AG04450 (cell line): ENCODE measurements at regions not wholly inside any gene's neighbourhood (a gene's known extent, or its start where the extent isn't known, plus 50 kb on each side); places are given as distances from the start of the nearest gene placed in this dataset.

ENCODE experiments used
- CTCF ChIA-PET: fragments of 300-600, 350-600 bp; formaldehyde crosslinking; extraction: SDS; loops from one replicate; lab custom pipeline; 2022; ENCODE audit warnings: antibody characterized with exemption, inconsistent platforms; lab: Charles Lee
- POLR2A ChIA-PET: fragments of 350-600 bp; formaldehyde crosslinking; extraction: SDS; loops from one replicate; lab custom pipeline; 2021; ENCODE audit warnings: antibody characterized with exemption, inconsistent platforms; lab: Yijun Ruan, JAX
- DNase-seq: peaks from one replicate; pipeline ENCODE4 v3.0.0-alpha.2; 2011; ENCODE audit warnings: low read depth, low spot score
- H3K27ac ChIP-seq: one replicate; pipeline ENCODE4 v1.5.1; 2012; ENCODE audit warnings: low read depth, low read length, control low read depth
- H3K27me3 ChIP-seq: one replicate; pipeline ENCODE4 v1.6.0; 2012; ENCODE audit warnings: low read length; ENCODE audit not compliant: control insufficient read depth, insufficient read depth
- H3K4me3 ChIP-seq: 2 replicates; pipeline ENCODE4 v1.5.1; 2011; ENCODE audit warnings: mild to moderate bottlenecking, low read depth, low read length, control low read depth
- H3K9me3 ChIP-seq: 2 replicates; pipeline ENCODE4 v1.5.1; 2012; ENCODE audit warnings: low read length; ENCODE audit not compliant: control insufficient read depth, insufficient read depth
- TF ChIP-seq, protein P1 (sequence below): IDR thresholded peaks from 2 replicates; pipeline ENCODE4 v1.5.1; 2011; ENCODE audit warnings: low read depth, low read length, control low read depth, inconsistent platforms

DNA sequence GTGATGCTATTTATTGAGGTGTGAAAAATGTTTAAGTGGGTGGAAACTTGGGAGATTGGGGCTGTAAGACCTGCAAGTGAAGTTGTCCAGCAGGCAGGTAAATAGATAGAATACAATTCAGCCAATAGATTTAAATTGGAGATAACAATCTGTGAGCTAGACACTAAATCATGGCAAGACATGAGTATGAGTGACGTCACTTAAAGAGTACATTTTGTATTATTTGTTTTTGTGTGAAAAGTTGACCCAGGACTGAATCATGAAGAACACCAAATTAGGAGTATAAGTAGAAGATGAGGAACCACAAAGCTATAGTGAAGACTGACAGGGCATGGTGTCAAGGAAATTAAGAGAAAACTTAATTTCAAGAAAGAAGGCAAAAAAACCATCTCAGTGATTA is 249.1 kb upstream of the SEMA3C start:
- POLR2A ChIA-PET: no interaction called here

DNA sequence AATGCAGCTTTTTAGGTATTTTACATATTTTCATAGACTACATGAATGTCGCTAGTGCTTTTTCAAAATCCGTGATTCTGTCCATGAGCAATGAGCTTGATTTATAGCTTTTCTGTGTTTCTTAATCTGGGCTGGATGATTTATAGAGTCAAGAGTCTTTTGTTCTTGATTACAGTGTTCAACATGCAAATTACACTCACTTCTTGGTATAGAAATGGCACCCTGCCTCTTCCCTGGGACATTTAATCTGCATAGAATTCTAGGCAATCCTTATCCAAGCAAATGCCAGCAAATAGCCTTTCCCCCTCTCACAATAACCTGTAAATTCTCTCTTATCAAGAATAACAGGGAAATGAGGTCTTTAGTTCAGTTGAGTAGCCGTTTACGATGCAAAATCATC is 246.2 kb upstream of the SEMA3C start:
- Histone ChIP-seq H3K9me3 (no peaks in the 10 kb centered on the region), H3K27me3 (no peaks in the 10 kb centered on the region), H3K4me3 (no peak overlapping the region), H3K27ac (no peak overlapping the region)
- ChIA-PET POLR2A (no interaction called here), CTCF (interaction anchor here (0.6 to 0.8 kb wide), 2 partner anchors 111 to 167 kb away, joined by 3 read pairs; no protein-coding TSS in a partner anchor)
- no peak for DNase-seq
- TF ChIP-seq, protein P1, sequence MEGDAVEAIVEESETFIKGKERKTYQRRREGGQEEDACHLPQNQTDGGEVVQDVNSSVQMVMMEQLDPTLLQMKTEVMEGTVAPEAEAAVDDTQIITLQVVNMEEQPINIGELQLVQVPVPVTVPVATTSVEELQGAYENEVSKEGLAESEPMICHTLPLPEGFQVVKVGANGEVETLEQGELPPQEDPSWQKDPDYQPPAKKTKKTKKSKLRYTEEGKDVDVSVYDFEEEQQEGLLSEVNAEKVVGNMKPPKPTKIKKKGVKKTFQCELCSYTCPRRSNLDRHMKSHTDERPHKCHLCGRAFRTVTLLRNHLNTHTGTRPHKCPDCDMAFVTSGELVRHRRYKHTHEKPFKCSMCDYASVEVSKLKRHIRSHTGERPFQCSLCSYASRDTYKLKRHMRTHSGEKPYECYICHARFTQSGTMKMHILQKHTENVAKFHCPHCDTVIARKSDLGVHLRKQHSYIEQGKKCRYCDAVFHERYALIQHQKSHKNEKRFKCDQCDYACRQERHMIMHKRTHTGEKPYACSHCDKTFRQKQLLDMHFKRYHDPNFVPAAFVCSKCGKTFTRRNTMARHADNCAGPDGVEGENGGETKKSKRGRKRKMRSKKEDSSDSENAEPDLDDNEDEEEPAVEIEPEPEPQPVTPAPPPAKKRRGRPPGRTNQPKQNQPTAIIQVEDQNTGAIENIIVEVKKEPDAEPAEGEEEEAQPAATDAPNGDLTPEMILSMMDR: no peak

More for the DNA sequence above, 249.1 kb upstream of the SEMA3C start:
- H3K9me3 ChIP-seq: no peaks in the 10 kb centered on the region
- CTCF ChIA-PET: no interaction called here
- DNase-seq: no peak
- H3K27ac ChIP-seq: no peak overlapping the region
- H3K4me3 ChIP-seq: no peak overlapping the region
- TF ChIP-seq, protein P1: no peak
- H3K27me3 ChIP-seq: no peaks in the 10 kb centered on the region

DNA sequence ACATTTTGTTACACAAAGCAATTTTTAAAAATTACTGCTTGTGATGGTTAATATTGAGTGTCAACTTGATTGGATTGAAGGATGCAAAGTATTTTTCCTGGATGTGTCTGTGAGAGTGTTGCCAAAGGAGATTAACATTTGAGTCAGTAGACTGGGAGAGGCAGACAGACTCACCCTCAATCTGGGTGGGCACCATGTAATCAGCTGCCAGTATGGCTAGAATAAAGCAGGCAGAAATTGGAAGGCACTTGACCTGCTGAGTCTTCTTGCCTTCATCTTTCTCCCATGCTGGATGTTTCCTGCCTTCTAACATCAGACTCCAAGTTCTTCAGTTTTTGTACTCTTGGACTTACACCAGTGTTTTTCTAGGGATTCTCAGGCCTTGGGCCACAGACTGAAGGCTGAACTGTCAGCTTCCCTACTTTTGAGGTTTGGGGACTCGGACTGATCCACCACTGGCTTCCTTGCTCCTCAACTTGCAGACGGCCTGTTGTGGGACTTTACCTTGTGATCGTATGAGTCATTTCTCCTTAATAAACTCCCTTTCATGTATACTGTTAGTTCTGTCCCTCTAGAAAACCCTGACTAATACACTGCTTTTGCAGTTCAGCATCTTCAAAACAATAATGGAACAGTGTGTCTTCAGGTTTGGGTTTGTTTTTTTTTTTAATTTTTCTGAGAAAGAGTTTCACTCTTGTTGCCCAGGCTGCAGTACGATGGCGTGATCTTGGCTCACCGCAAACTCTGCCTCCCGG is 244.1 kb upstream of the SEMA3C start:
- Histone ChIP-seq H3K9me3 (no peaks in the 10 kb centered on the region), H3K27me3 (no peaks in the 10 kb centered on the region), H3K4me3 (no peak overlapping the region), H3K27ac (no peak overlapping the region)
- POLR2A ChIA-PET: interaction anchor here (0.7 kb wide), 1 partner anchor 440 kb away, joined by 3 read pairs; no protein-coding TSS in a partner anchor
- CTCF ChIA-PET: no interaction called here
- DNase-seq: no peak
- TF ChIP-seq, protein P1: no peak

DNA sequence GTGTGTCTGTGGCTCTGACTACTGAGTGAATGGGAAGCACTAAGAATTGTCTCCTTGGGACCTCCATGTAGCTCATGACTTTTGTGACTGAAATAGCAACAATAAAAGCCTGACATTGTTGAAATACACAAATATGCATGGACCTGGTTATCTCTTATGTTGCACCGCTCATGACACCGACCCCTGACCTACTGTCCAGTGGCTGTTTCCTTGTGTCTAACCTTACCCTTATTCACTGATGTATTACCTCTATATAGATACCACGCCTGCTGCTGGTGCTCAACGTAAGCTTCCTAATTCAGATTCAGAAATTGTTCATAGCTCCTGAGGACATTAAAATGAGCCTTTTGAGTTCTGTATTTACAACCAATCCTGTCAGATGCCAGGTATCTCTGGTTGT is 243.4 kb upstream of the SEMA3C start:
- TF ChIP-seq, protein P1: no peak
- no peak overlapping the region for H3K4me3 ChIP-seq
- H3K9me3 ChIP-seq: no peaks in the 10 kb centered on the region
- no peak for DNase-seq
- ChIA-PET CTCF (no interaction called here), POLR2A (no interaction called here)
- no peak overlapping the region for H3K27ac ChIP-seq
- H3K27me3 ChIP-seq: no peaks in the 10 kb centered on the region

DNA sequence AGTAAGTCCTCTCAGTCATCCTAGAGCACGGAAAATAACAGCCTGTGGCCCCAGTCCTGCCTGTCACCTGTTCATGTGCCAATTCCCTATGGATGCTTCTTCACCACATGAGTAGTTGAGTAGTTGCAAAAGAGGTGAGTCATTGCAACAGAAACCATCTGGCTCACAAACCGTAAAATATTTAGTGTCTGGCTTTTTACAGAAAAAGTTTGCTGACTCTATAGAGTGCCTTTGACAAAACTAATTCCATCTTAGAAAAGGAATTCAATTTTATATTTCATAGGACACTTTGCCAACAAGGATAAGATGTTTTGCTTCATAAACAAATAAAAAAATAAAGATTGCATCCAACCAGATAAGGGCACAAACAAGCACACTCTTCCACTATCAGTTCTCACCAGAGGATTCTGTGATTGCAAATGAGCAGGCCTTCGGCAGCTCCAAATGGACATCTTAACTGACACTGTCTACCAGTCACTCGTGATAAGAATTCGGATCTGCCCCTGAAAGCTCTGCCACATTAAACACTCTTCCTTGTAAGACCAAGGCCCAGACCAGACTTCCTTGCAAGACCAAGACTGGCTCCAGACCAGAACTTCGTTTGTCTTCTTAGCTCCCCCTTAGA is 242.7 kb upstream of the SEMA3C start:
- Histone ChIP-seq H3K4me3 (no peak overlapping the region), H3K27me3 (no peaks in the 10 kb centered on the region), H3K27ac (no peak overlapping the region), H3K9me3 (no peaks in the 10 kb centered on the region)
- ChIA-PET POLR2A (no interaction called here), CTCF (no interaction called here)
- DNase-seq: peak; percentile 80
- TF ChIP-seq, protein P1: no peak
